ENCODE measurements at regions not wholly inside any gene's neighbourhood (a gene's known extent, or its start where the extent isn't known, plus 50 kb on each side); places are given as distances from the start of the nearest gene placed in this dataset.

DNA sequence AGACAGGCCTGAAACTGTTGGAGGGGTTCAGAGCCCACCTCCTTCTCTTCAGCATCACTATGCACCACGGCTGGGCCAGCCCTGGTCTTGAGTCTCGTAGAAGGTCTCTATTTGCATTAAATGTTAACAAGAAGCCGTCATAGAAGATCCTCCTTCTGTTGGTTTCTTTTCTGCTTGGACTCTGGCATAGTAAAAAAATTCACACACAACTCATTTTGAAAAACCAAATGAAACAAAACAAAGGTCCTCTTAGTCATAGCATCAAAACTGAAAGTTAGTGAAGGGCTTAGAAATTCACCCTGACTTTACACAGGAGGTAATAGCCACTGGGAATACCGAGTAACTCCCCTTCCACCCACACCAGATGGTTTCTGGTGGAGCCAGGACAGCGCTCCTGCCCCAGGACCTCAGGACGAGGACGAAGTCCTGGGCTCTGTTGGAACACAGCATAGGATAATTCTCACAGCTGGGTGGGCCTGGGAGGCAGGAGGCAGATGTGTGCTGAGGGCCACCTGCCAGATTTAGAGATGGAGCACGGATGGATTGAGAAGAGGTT, 248.4 kb upstream of the KLF6 start:
- DNase-seq = no peak

DNA sequence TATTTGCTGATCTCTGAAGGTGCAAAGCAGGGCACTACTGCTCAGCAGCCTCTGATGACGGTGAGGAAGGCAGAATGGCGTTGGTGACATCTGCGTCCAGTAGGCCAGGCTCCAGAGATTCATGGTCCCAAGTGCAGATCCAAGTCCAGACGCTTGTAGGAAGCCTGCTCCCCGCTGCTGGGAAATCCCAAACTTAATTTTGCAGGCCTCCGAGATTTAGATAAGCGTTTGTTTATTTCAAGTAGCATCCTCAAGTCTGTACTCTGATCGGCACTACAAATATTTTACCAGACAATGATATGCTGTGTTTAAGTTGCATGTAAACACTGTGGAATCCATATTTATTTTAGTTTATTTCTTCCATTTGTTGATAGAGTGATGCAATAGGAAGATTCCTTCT, 244.9 kb upstream of the KLF6 start:
- DNase-seq = no peak

DNA sequence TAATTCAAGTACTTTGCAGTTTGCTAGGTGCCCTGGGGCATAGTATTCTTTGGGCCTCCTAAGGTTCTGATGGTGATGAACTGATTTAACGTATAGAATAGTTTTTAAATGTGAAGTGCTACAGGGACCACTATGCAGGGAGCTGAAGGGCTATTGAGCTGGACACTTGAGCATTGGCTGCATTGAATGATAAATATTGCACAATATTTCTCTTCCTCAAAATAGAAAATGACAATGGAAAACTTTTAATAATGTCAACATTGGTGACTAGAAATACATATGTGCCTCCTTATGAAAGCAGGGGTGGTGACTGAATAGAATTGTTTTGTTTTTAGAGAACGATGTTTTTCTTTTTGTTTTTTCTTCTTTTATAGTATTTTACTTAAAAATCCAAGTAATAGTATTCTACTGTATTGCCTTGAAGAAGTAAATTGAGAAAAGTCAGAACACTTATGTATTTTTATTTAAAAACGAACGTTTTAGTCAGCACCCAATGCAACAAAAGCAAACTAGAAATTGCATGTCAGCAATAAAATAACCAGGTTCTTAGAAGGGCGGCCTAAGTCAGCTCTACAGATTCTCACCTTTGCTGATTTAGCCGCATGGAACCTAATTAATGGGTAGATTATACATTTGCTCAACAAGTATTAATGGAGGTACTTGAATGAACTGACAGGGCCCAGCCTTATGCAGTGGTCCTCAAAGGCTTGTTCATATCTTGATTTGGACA, 244.0 kb upstream of the KLF6 start:
- no peak for DNase-seq

DNA sequence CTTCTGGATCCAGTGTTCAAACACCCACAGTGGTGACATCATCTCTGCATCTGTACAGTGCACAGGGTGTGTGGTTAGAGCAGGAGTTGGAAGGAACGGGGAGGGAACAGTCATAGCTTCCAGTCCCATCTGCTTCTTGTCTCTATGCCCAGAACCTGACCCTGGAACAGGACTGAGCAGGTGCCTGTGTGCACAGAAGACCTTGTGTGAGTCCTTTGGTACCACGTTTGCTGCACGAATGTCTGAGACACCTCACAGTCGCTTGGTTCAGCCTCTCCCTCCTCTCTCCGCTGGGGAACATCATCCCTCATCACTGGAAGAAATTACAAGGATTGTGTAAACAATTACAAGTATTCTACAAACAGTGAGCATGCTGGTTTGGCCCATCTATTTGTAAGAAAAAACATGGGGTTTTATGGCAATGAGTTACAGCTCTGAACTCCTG, 243.0 kb upstream of the KLF6 start:
- no peak for DNase-seq

DNA sequence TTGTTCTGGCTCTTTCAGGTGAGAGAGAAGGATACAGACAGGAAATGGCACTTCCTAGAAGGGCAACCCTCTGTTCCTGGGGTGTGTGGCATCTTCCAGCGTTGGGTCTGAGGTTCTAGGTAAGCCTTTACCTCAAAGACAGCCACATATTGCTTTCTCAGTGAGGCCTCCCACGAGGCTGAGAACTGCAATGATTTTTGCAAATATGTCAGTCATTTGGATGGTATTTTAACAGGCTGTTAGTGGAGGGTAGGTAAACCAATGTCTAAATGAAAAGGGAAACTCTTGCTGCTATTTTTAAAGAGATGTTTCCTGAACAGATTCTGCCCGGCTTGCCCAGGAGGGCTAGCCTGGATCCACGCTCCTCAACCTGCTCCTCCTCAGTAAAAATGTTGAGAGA, 240.3 kb upstream of the KLF6 start:
- DNase-seq = no peak

DNA sequence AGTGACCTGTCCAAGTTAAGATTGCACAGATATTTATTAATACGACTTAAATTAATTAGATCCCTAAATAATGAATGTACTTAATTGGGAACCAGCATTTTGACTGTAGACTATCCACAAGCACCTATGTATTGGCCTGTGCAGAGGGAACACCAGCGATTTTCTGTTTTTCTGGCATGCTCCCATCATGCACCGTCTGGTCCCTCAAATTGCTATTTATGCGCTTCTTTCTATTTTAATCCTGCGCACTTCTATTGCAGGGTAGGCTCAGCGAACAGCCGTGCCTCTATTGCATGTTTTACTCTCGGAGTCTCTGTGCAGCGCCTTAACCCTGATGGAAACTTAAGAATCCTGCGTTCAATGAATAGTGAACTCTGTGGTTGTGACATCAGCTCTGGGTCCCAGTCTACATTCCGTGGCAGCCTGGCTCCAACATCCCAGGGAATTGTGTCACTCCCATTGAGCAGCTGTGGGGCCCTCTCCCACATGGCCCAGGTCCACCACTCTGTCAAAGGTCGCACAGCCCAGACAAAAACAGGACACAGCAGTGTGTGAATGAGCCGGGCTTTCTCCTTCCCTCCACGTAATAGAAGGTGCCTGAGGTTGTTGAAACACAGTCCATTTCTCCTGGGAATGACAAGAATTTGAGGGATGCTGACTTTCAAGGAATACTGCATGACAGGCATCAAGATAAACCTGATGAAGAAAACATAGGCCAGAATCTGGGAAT, 239.7 kb upstream of the KLF6 start:
- DNase-seq = no peak

DNA sequence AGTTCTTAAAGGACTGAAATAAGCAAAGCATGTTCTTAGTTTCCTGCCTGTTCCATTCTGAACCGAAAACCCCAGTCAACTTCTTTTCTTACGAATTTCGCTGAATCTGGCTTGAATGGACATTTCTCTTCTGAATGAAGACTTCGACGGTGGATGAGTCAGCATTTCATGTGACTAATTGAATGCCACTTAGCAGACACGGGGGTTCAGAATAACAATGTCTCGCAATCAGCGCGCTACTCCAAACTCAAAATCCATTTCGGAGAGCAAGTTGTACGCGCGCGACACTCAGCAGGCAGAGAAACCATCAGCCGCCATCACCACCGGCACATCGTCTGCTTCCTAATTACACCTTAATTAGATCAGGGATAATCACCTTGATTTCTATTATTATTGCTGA, 239.0 kb upstream of the KLF6 start:
- DNase-seq = no peak

DNA sequence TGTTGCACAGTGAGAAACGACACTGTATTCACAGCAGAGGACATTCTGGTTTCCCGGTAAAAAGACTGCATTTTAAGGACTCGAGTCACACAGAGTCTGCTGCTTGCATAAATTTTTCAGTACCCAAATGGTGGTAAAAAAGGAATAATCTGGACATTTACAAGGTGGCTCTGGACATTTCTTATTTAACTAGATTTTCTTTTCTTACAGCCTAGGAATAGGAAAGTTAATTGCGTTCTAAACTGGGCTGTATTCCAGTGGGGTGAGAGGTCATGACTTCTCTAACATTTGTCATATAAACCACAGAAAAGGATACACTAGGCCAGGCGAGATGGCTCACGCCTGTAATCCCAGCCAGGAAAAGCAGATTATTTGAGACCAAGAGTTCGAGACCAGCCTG, 237.5 kb upstream of the KLF6 start:
- DNase-seq = no peak

DNA sequence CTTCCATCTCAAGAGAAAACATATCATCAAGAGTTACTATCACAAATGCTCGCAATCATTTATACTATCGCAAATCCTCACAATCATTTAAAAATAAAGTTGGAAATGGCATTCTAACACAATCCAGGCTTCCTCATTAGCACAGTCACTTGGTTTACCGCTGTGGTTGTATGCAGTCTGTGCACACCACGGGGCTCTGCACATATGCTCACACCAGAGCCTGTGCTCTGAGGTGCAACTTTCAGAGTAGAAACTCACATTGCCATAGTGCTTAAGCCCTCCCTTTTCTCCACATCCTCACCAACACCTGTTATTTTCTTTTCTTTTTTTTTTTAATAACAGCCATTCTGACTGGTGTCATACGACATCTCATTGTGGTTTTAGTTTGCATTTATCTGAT, 235.6 kb upstream of the KLF6 start:
- DNase-seq = no peak

DNA sequence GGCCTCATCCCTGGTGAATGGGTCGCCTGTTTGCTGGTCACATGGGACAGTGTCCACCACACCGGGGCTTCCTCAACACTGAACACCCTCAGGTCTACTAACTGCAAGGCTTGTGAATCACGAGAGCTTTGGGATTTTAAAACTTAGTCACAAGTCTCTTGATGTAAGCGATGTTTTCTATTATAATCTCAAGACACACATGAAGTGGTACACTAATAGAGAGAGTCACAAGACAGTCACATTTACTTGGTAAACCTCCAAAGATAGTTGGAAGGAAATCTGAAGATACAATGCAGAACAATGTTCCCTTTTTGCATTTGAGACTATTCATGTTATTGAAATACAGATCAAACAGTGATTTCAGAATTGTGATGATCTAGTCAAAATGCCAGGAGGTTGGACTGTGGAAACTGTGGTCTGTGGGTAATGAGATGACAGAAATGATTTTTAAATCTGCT, 233.1 kb upstream of the KLF6 start:
- DNase-seq = no peak

DNA sequence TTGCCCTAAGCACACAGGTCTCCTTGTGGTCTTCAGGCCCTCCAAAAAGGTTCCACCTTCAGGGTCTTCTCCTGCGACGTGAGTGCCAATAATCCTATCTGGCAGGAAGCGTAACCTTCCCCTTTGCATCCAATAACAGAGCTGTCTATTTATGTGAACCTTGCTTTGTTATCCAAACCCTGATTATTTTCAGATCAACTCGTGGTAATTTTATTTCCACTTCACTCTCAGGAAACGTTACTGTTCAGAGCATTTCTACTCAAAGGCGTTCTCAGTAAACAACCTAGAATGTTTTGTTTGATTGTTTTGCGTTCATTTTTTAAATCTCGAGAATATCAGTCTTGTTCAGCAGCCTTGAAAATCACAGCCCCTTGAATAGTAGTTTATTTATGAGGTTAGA, 232.3 kb upstream of the KLF6 start:
- DNase-seq = no peak

DNA sequence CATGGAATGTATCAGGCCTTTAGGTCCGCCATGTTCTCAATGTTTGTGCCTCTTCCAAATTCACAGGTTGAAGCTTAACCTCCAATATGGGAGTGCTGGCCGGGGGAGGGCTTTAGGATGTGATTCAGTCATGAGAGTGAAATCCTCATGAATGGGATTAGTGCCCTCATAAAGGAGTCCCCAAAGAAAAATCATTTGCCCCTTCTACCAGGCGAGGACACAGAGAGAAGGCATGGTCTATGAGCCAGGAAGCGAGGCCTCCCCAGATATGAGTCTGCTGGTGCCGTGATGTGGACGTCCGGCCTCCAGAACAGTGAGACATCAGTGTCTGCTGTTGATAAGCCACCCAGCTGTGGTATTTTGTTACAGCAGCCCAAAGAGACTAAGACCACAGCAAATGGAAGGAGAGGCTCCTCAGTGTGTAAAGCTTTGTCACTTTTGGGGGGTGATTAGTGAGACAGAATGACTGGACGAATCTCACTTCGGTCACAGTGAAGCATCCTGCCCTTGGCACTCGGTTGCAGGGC, 231.3 kb upstream of the KLF6 start:
- DNase-seq = no peak

DNA sequence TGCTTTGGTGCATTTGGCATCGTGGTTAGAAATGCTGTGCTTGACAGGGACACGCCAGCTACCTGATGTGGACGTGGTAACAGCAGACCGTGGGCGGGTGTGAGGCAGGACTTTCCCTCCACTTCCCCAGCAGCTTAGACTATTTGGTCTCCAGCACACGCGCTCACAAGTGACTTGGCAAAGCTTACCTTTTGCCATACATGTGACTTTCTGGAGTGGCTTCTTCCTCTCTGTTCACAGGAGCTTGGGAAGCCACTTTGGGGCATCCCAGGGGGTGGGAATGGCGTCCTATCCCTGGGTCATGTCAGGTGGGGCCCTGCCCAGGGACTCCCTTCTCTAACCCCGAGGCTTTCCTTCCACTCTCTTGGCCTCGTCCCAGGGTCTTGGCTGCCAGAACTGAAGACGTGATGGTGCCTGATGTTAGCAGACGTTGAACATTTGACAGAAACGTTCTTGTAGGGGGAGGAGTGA, 228.7 kb upstream of the KLF6 start:
- DNase-seq = no peak

DNA sequence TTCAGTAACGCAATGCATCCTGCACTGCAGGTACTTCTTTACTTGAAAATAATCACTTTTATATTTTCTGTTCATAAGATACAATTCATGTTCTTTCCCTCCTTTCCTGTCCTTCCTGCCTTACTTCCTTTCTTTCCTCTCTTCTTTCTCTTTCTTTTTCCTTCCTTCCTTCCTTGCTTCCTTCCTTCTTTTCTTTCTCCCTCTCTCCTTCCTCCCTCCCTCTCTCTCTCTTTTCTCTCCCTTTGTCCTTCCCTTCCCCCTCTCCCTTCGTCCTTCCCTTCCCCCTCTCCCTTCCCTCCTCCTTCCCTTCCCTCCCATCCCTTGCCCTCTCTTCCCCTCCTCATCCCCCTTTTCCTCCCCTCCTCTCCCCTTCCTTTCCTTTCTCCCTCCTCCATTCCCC, 227.8 kb upstream of the KLF6 start:
- no peak for DNase-seq

DNA sequence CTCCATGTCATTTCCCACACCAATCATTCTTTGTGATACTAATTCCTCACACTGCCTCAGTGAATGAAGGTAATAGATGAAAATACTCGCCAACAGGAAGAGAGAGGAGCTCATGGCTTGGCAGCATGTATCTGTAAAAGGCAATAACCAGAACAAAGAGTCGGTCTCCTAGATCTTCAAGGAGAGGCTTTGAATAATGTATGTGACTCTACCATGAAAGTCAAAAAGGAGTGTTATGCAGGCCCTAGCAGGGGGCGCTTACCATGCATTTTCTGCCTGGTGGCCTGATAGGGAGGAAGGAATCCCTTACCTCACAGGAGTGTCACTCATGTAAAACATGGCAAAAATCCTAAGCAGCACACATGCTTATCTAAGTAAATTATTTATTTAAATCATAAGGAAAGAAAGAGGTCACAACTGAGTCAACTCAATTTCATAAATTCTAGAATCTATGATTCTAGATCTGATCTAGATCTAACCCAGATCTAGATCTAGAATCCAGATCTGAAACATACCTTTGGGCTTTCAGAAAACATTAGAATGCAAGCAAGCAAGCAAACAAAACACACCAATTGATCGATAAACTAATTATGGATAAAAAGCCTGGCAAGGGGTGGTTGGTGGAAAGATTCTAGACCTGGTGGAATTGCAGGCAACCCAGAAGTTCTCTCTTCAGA, 226.3 kb upstream of the KLF6 start:
- DNase-seq = no peak

DNA sequence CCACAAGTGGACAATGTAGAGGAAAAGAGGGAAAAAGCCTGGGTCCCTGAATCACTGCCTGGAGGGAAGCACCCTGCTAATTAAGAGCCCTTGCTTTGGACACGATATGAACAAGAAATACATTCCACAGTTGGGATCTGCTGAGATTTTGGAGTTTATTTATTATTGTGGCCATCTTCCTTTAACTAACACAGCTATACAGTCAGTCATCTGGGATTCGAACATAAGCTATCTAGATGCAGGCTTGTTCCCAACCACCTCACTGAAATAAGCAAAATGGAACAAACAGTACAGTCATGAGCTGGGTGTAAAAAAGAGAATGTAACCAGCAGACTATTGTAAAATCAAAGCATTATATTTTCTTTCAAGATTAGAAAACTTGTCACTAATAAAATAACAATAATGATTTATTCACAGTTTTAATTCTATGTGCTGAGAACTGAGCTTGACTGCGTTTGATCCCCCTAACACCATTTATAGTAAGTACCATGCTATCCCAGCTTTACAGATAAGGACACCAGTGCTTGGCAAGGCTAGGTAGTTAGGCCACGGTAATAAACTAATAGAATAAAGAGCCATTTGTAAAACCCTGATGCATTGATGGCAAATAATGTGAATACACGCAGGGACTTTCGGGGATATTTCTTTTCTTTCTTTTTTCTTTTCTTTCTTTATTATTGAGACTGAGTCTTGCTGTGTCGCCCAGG, 223.8 kb upstream of the KLF6 start:
- no peak for DNase-seq

DNA sequence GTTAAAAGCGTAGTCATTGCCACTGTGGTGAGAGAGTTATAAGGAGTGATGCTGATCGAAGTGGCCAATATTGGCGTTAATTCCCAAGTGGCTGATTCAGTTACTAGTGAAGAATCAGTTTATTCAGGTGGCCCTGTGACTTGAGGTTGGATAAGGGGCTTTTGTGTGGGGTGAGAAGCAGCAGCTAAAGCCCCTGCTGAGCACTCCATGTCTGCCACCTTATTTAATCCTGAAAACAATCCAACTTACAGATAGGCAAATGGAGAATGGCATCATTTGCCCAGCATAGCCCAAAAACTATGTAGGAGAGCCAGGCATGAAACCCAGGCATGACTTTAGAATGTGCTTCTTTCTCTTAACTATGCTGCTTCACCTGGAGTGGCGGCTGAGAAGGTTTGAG, 222.8 kb upstream of the KLF6 start:
- no peak for DNase-seq

DNA sequence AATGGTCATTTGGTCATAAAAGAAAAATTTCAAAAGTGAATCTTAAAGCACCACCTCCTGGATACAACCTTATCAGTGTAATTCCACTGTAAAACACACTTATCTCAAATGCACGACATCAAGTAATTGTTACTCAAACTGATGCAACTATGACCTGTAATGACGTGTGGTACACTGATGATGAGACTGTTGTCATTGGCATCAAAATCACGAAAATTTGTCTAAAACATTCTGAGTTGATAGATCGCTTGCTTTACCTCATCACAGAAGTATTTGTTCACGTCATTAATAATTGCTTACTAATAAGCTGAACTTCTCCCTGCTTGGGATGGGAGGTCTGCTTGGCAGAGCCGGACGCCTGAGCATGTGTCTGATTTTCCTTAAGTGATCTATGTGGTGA, 221.8 kb upstream of the KLF6 start:
- no peak for DNase-seq

DNA sequence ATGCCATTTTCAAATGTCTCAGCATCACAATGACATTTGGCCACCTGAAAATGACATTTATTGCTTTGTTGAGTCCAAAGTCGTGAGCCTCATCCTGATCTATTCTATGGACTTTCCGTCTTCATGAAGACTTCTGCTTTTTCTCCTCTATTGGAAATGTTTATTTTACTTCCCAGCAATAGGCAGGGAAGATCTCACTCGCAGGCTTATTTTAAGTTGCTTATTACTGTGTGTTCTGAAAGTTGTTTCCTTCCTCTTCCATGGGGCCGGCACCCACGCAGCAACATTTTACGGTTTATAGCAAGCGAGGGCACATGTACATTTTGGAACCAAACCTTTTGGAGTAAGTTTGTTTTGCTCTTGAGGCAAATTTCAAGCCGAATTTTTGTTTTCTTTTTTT, 221.0 kb upstream of the KLF6 start:
- no peak for DNase-seq

DNA sequence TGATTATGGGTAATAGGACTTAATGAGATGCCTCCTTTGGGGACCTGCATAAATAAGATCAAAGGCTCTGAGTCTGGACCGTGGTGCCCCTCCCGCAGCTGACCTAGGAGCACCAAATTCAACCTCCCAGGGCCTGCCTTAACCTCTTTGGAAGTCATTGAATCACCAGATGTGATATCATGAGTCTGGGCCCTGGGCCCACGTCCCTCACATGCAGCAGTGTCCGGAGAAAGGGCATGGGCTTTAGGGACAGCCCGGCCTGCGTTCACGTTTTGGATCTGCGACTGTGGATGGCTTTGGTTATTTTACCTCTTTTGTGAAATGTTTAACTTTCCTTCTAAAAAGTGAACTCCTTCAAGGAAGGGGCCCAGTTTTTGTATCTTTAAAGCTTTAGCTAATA, 220.0 kb upstream of the KLF6 start:
- no peak for DNase-seq

DNA sequence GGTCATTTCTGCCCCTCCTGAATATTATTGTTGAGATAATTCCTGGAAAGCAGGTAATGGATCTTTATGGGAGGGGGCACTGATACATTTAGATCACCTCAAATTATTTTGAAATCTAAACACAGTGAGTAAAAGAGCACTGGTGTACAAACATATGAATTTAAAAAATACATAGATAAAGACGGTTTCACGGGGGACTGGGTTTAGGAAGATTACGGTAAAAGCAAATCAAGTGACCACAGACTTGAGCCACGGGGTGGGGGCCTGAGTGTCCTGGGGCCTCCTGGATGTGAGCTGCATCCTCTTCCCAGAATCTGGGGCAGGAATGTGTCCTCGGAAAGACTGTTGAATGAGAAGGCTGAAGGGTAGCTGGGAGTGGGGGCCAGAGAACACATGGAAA, 219.1 kb upstream of the KLF6 start:
- DNase-seq = no peak

DNA sequence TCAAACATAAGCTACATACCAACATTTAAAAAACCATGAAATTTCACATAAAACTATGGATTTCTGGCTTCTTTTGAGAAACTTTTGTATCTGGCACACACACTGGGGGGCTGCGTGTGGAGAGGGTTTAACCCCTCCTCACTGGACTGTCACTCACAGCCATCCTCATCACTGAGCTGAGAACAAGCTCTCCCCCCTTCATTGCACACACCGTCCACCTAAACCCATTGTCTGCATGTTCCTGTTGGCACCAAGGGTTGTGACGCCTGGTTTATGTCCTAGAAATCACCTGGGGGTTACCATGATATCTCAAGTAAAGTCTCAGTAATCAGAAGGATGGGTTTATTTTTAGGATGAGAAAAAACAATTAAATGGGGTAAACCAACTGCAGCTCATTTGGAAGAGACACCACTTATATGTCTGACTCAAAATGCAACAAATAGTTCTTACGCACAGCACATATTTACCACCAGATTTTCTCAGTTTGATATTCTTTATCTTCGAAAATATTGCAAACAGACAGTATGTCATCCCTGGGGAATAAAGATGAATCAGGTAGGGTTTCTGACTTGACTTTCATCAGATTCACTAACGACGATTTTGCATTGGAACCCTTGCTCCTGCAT, 218.5 kb upstream of the KLF6 start:
- no peak for DNase-seq
